ENCODE measurements at regions not wholly inside any gene's neighbourhood (a gene's known extent, or its start where the extent isn't known, plus 50 kb on each side); places are given as distances from the start of the nearest gene placed in this dataset.
"Not testable (repeated sequence)": the region's sequence is repeated elsewhere in the genome, so short reads cannot be mapped to it uniquely, and the experiment has no call there.

DNA sequence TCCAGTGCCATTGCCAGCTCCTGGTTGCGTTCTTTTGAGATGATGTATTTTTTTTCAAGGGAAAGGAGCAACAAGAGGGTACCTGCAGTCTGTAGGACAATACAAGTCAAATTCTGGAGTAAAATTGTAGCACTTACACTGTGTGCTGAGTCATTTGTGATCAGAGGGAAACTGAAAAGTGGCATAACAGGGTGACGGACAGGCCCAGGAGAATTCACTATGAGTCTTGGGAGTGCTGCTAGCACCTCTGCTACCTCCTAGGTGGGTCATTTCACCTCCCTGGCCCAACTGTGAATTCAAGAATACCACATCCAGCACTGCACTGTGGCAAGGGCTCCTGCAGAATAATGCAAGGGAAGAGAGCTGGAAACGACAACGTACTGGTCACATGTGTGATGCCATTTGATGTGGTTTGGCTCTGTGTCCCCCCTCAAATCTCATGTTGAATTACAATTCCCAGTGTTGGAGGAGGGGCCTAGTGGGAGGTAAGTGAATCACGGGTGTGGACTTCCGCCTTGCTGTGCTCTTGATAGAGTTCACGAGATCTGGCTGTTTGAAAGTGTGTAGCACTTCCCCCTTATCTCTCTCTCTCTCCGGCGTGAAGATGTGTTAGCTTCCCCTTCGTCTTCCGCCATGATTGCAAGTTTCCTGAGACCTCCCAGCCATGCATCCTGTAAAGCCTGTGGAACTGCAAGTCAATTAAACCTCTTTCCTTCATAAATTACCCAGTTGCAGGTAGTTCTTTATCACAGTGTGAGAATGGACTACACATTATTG lies 261.0 kb downstream of the BCL2L11 start:
- TF ChIP-seq, protein P1, sequence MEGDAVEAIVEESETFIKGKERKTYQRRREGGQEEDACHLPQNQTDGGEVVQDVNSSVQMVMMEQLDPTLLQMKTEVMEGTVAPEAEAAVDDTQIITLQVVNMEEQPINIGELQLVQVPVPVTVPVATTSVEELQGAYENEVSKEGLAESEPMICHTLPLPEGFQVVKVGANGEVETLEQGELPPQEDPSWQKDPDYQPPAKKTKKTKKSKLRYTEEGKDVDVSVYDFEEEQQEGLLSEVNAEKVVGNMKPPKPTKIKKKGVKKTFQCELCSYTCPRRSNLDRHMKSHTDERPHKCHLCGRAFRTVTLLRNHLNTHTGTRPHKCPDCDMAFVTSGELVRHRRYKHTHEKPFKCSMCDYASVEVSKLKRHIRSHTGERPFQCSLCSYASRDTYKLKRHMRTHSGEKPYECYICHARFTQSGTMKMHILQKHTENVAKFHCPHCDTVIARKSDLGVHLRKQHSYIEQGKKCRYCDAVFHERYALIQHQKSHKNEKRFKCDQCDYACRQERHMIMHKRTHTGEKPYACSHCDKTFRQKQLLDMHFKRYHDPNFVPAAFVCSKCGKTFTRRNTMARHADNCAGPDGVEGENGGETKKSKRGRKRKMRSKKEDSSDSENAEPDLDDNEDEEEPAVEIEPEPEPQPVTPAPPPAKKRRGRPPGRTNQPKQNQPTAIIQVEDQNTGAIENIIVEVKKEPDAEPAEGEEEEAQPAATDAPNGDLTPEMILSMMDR (IDR thresholded peaks at IDR 0.05 in 4 of 5, conservative IDR thresholded peaks at IDR 0.05 in 1 of 5): not testable (repeated sequence)
- not testable (repeated sequence) for TF ChIP-seq POLR2A (IDR thresholded peaks at IDR 0.05)
